HUES64 (cell line): ENCODE measurements at regions not wholly inside any gene's neighbourhood (a gene's known extent, or its start where the extent isn't known, plus 50 kb on each side); places are given as distances from the start of the nearest gene placed in this dataset.

Source experiments
- H3K27ac ChIP-seq: 2 replicates; pipeline ENCODE4 v1.7.0; 2013; ENCODE audit warnings: low read depth, low read length, inconsistent platforms
- H3K27me3 ChIP-seq: 2 replicates; pipeline ENCODE4 v1.6.1; 2013; ENCODE audit warnings: mild to moderate bottlenecking, low read length; ENCODE audit not compliant: insufficient read depth
- H3K36me3 ChIP-seq: 2 replicates; pipeline ENCODE4 v1.6.1; 2013; ENCODE audit warnings: mild to moderate bottlenecking, low read length; ENCODE audit not compliant: insufficient read depth
- H3K4me1 ChIP-seq: 2 replicates; pipeline ENCODE4 v1.6.1; 2013; ENCODE audit warnings: mild to moderate bottlenecking, low read length, moderate library complexity; ENCODE audit not compliant: insufficient read depth
- H3K4me3 ChIP-seq: 2 replicates; pipeline ENCODE4 v1.5.1; 2013; ENCODE audit warnings: mild to moderate bottlenecking, low read length, moderate library complexity
- H3K9ac ChIP-seq: 2 replicates; pipeline ENCODE4 v1.6.1; 2013; ENCODE audit warnings: mild to moderate bottlenecking, low read depth, low read length
- H3K9me3 ChIP-seq: 2 replicates; pipeline ENCODE4 v1.6.1; 2013; ENCODE audit warnings: low read depth, low read length; ENCODE audit not compliant: insufficient read depth
- WGBS: fragments of 150-250, 120-280 bp; methylation state at CpG from one replicate; pipeline ENCODE4 v1.1.7; 2013; ENCODE audit warnings: missing lambda C conversion rate; 5-methylcytosine and 5-hydroxymethylcytosine counted together

DNA sequence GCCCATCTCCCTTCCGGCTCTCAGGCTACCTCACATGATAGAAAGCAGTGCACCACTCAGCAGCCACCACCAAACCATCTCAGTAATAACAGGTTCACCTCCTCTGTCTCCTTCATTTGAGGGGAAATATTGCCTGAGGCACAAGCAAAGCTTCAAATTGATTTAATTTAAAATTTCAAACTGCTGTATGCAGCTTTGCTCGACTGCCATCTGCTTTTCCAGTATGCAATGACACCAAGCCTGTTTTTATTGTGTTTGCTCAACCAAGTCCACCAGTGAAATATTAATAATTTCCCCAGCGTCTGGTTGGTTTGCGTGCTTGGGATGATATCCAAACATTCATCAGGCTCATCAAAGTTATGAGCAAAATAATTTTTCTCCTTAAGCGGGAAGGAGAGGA, 552.4 kb upstream of the DAB1 start:
- Histone ChIP-seq H3K4me3 (no peak overlapping the region), H3K27ac (no peak overlapping the region), H3K9ac (no peak overlapping the region), H3K4me1 (no peaks in the 10 kb centered on the region), H3K9me3 (no peaks in the 10 kb centered on the region), H3K36me3 (no peaks in the 10 kb centered on the region), H3K27me3 (no peaks in the 10 kb centered on the region)
- 95% methylated on average over 5 of the region's 5 CpGs for WGBS

DNA sequence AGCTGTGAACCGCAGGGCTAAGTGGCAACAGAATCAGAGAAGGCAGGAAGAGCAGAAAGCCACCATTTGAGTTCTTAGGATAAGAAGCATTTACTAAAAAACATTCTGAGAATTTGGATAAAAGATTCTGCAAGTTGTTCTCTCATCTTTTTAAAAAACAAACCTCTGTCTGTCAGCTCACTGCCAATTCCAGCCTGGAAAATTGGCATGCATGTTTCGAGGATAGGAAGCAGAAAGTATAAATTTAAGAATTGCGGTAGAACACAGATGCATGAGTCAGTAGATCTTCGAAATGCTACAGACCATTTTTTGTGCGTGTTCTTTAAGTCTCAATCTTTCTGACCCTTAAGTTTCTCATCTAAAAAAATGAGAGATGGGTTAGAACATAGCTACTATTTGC, 544.5 kb upstream of the DAB1 start:
- 97% methylated on average over 5 of the region's 5 CpGs for WGBS
- H3K36me3 ChIP-seq: no peaks in the 10 kb centered on the region
- H3K9ac ChIP-seq: no peak overlapping the region
- no peak overlapping the region for H3K27ac ChIP-seq
- H3K9me3 ChIP-seq: no peaks in the 10 kb centered on the region
- no peak overlapping the region for H3K4me3 ChIP-seq
- no peaks in the 10 kb centered on the region for H3K27me3 ChIP-seq
- H3K4me1 ChIP-seq: peaks cover 16% of the 10 kb centered on the region

DNA sequence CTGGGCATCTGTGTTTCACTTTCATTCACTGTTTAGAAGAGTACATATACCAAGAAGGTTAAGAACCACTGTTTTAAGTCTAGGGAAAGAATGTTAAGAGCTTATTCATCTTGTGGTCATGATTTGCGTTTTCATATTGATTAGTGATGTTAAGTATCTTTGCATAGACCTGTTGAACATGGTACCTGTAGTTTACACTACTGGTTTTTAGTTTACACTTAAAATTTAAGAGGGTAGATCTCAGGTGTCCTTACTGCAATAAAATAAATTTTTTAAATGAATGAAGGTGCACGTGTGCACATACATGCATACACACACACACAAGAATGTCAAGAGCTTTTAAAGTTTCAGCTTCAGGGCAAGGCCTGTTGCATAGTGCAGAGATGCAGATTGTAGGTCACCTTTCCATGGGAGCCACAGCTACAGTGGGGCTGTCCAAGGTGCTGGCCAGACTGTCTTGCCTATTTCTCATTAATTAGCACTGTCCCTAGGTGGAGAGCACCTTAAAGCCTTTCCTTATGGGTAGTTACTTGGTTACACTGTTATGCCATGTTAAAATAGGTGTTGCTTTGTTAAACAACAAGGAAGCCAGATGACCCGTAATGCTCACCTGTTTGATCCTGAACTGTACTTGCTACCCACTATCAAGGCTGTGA, 543.0 kb upstream of the DAB1 start:
- H3K9me3 ChIP-seq: no peaks in the 10 kb centered on the region
- peaks cover 16% of the 10 kb centered on the region for H3K4me1 ChIP-seq
- no peak overlapping the region for H3K9ac ChIP-seq
- no peaks in the 10 kb centered on the region for H3K27me3 ChIP-seq
- H3K4me3 ChIP-seq: no peak overlapping the region
- WGBS: 67% methylated on average over 3 of the region's 3 CpGs
- H3K27ac ChIP-seq: no peak overlapping the region
- no peaks in the 10 kb centered on the region for H3K36me3 ChIP-seq

DNA sequence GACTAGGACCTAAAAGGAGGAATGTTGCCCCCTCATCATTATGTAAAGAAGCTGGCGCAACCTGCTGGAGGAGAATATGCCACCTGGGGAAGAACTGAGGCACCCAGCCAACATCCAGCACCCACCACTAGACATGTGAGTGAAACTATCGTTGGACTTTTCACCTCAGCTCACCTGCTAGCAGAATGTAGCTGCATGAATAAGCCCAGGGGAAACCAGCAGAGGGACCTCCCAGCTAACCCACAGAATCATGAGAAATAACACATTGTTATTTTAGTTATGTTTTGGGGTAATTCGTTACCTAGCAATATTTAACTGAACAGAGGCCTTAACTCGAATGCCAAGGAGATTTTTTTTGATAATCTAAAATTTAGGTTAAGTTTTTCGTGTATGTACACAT, 542.5 kb upstream of the DAB1 start:
- peaks cover 16% of the 10 kb centered on the region for H3K4me1 ChIP-seq
- H3K36me3 ChIP-seq: no peaks in the 10 kb centered on the region
- H3K9me3 ChIP-seq: no peaks in the 10 kb centered on the region
- H3K27me3 ChIP-seq: no peaks in the 10 kb centered on the region
- 83% methylated on average over 5 of the region's 5 CpGs for WGBS
- no peak overlapping the region for H3K9ac ChIP-seq
- no peak overlapping the region for H3K4me3 ChIP-seq
- H3K27ac ChIP-seq: no peak overlapping the region

DNA sequence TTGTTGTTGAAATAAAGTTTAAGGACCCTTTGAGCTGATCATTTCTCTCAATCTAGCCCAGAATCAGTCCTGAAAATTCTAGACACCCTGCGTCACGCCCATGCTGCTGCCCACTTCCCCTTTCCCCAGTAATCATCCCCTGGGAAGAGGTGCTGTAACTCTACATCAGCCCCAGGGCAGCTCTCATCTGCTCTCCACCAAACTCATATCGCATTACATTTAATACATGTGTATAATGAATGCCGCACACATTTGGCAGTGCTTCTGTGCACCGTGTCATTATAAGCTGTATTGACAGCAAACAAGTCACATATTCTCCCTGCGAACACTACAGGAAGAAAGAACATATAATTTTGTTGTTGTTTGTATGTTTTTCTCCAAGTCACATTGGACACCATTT, 539.7 kb upstream of the DAB1 start:
- no peaks in the 10 kb centered on the region for H3K27me3 ChIP-seq
- 94% methylated on average over 5 of the region's 6 CpGs for WGBS
- H3K4me1 ChIP-seq: peaks cover 3% of the 10 kb centered on the region; the same call in 1 of the 2 replicates
- no peak overlapping the region for H3K27ac ChIP-seq
- H3K36me3 ChIP-seq: no peaks in the 10 kb centered on the region
- no peak overlapping the region for H3K4me3 ChIP-seq
- H3K9ac ChIP-seq: no peak overlapping the region
- no peaks in the 10 kb centered on the region for H3K9me3 ChIP-seq

DNA sequence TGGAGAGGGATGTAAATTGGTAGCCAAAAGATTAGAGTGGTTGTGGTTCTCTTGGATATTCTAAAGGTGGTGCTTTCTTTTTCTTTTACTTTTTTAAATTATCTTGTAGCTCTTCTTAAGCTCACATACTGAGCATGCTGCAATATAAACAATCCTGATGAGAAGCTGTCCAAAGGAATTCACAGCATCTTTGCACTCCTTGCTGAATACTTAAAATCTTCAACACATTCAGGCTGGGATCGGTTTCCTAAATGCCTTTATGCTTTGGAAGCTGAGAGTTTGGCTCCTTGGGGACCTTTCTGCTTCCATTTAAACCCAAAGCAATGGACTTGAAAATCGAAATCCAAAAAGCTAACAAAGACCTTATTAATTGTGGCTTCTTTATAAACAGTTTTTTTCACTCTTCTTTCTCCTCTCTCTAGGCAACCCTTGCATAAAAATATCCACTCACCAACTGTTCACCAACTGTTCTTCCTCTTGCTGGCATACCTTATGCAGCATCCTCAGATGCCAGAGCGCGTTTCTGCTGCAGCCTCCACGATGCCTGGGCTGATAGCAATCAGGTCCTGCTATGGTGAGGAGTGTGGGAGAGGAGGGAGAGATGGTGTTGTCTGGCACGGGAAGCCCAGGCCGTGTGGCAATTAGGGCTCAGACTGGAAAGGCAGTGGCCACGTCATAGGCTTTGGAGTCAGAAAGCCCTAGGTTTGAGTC, 535.8 kb upstream of the DAB1 start:
- Histone ChIP-seq H3K4me1 (no peaks in the 10 kb centered on the region), H3K4me3 (no peak overlapping the region), H3K9ac (no peak overlapping the region), H3K9me3 (no peaks in the 10 kb centered on the region), H3K27me3 (no peaks in the 10 kb centered on the region), H3K36me3 (no peaks in the 10 kb centered on the region), H3K27ac (no peak overlapping the region)
- 85% methylated on average over 8 of the region's 8 CpGs for WGBS

DNA sequence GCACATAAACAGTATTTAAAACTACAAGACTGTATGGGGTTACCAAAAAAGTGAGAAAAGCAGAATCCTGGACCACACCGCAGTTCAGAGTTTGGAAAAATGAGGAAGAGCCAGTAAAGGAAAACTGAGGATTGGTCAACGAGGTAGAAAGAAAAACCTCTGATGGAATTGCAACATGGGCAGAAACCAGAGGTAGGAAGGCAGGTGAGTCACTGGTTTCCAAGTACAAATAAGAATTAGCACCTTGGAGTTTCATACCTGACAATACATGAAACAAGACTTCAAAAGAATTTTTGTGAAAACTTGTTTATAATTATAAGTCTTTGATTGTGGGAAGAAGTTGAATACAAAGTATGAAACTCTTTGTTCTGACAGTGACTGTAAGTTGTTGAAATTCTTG, 533.7 kb upstream of the DAB1 start:
- 91% methylated on average over 2 of the region's 2 CpGs for WGBS

DNA sequence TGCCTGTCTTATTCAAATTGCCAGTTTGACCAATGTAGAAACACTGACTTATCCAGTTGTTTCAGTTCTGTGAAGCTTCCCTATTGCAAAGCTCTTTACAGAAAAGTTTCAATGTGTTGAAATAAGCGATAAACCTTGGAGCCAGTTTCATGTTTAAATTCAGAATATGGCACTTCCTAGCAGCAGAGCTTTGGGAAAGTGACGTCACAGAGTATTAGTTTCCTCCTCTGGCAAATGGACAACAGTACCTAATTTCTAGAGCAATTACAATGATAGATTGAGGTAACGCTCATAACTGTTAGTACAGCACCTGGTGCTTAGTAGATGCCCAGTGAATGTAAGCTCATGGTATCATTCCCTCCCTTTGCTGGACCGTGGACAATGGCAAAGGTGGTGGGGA, 527.5 kb upstream of the DAB1 start:
- Histone ChIP-seq H3K4me1 (no peaks in the 10 kb centered on the region), H3K9ac (no peak overlapping the region), H3K9me3 (no peaks in the 10 kb centered on the region), H3K4me3 (no peak overlapping the region), H3K27me3 (no peaks in the 10 kb centered on the region), H3K36me3 (no peaks in the 10 kb centered on the region), H3K27ac (no peak overlapping the region)
- WGBS: 75% methylated on average over 4 of the region's 4 CpGs

More for the DNA sequence above, 533.7 kb upstream of the DAB1 start:
- Histone ChIP-seq H3K27ac (no peak overlapping the region), H3K36me3 (no peaks in the 10 kb centered on the region), H3K4me1 (no peaks in the 10 kb centered on the region), H3K4me3 (no peak overlapping the region), H3K27me3 (no peaks in the 10 kb centered on the region), H3K9me3 (no peaks in the 10 kb centered on the region), H3K9ac (no peak overlapping the region)

DNA sequence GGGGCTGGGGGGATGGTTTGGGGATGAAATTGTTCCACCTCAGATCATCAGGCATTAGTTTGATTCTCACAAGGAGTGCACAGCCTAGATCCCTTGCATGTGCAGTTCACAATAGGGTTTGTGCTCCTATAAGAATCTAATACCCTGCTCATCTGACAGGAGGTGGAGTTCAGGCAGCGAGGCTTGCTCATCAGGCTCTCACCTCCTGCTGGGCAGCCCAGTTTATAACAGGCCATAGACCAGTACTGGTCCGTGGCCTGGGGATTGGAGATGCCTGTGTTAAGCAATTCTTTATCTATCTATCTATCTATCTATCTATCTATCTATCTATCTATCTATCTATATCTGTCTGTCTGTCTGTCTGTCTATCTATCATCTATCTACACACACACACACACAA, 525.3 kb upstream of the DAB1 start:
- Histone ChIP-seq H3K4me1 (no peaks in the 10 kb centered on the region), H3K9me3 (no peaks in the 10 kb centered on the region), H3K27me3 (no peaks in the 10 kb centered on the region), H3K9ac (no peak overlapping the region), H3K4me3 (no peak overlapping the region), H3K36me3 (no peaks in the 10 kb centered on the region), H3K27ac (no peak overlapping the region)
- 72% methylated on average over 2 of the region's 2 CpGs for WGBS

DNA sequence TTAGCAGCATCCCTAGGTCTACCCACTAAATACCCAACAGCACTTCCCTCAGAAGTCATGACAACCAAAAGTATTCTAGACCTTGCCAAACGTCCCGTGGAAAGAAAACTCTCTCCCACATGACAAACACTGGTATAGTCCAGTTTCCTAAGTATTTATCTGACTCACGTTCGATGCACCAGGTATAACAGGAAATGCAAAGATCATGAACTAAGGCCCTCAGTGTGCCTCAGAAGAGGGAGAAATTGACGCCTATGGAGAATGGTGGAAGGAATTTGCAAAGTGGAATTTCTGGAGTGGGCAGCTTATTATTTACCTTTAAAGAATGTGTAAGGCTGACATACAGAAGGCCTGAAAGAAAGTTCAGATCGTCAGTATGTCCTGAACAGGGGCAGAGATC, 523.6 kb upstream of the DAB1 start:
- no peaks in the 10 kb centered on the region for H3K4me1 ChIP-seq
- H3K36me3 ChIP-seq: no peaks in the 10 kb centered on the region
- 91% methylated on average over 6 of the region's 6 CpGs for WGBS
- no peaks in the 10 kb centered on the region for H3K27me3 ChIP-seq
- no peak overlapping the region for H3K9ac ChIP-seq
- no peaks in the 10 kb centered on the region for H3K9me3 ChIP-seq
- H3K27ac ChIP-seq: no peak overlapping the region
- no peak overlapping the region for H3K4me3 ChIP-seq

DNA sequence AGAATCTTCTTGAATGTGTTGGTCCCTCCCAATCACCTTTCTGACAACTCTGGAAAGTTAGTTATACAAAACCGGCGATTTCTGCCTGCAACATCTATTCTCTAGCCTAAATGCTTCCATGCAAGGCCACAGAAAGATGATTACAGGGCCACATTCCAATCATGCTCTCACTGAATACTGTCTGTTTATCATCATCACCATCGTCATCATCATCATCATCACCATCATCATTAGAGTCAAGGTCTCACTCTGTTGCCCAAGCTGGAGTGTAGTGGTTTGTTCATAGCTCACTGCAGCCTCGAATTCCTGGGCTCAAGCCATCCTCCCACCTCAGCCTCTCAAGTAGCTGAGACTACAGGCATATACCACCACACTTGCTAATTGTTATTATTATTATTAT, 521.2 kb upstream of the DAB1 start:
- no peaks in the 10 kb centered on the region for H3K9me3 ChIP-seq
- H3K9ac ChIP-seq: no peak overlapping the region
- 89% methylated on average over 4 of the region's 4 CpGs for WGBS
- no peak overlapping the region for H3K4me3 ChIP-seq
- no peaks in the 10 kb centered on the region for H3K36me3 ChIP-seq
- no peaks in the 10 kb centered on the region for H3K4me1 ChIP-seq
- H3K27ac ChIP-seq: no peak overlapping the region
- H3K27me3 ChIP-seq: no peaks in the 10 kb centered on the region
